OCI-LY1 (cell line): ENCODE measurements at regions not wholly inside any gene's neighbourhood (a gene's known extent, or its start where the extent isn't known, plus 50 kb on each side); places are given as distances from the start of the nearest gene placed in this dataset.

Source experiments
- CTCF ChIP-seq: fragments of 200-600 bp; sonication (generic), shearing (Covaris generic); IDR thresholded peaks from 2 replicates; pipeline ENCODE4 v1.5.1; 2017; ENCODE audit warnings: mild to moderate bottlenecking, antibody characterized with exemption, low read length, moderate library complexity, mixed read lengths
- EZH2 ChIP-seq: fragments of 200-600 bp; sonication (generic), shearing (Covaris generic); IDR thresholded peaks from 2 replicates; pipeline ENCODE4 v1.8.0; 2017; ENCODE audit warnings: borderline replicate concordance, mixed run types, mild to moderate bottlenecking, antibody characterized with exemption, low read length, moderate library complexity, mixed read lengths

GRCh38 chr9:101791938-101792337 is 53.5 kb upstream of the GRIN3A start:
- TF ChIP-seq CTCF (peak; percentile 68), EZH2 (no peak)
